T-helper 1 cell (primary cell): ENCODE measurements at regions not wholly inside any gene's neighbourhood (a gene's known extent, or its start where the extent isn't known, plus 50 kb on each side); places are given as distances from the start of the nearest gene placed in this dataset.
"Not testable (repeated sequence)": the region's sequence is repeated elsewhere in the genome, so short reads cannot be mapped to it uniquely, and the experiment has no call there.

Experiments used
- DNase-seq, 5 donors: peaks; one replicate each; pipeline ENCODE4 v3.0.0-alpha.2; 2012 to 2020

DNA sequence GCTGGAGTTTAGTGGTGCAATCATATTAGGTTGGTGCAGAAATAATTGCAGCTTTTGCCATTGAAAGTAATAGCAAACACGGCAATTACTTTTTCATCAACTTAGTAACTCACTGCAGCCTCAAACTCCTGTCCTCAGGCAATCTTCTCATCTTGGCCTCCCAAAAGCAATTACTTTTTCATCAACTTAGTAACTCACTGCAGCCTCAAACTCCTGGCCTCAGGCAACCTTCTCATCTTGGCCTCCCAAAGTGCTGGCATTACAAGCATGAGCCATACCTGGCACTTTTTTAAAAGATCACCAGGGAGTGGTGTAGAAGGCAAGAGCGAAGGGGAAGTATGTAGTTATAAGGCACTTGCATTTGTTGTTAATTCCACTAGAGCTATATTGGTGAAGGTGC lies 491.1 kb upstream of the ADGRL3 start:
- DNase-seq, result no peak

DNA sequence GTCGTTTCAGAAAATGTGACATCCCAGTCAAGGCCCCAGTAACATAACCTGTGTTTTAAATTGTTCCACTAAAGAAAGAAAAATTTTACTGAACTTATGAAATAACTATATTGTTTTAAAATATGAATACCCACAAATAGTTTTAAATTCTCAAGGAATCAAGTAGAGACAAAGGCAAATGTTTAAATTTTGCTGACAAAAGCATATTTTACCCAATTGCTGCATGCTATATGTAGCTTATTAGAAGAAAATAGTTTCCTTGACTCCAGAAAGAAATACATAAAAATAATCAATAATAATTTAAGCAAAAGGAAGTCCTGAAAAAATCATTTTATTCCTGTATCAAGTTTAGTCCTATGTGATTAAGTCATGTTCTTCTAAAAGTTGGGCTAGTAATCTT lies 481.3 kb upstream of the ADGRL3 start:
- DNase-seq, result no peak

DNA sequence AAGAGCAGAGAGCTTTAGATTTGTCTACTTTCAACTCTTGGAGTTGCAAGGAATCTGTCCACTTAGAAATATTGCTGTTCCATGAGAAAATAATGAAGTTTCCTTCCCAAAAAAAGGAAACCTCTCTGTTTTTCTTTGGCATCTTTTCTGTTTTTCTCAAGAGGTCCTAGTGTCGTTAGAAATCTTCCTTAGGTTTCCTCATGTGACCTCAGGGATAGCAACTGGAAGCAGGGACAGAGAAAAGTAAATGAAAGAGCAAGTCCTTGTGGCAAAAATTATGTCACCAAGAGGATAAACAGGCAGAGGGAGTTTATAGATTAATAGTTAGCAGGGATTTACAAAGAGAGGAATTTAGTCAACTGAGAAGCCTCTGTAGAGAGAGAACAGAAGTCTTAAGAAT lies 478.4 kb upstream of the ADGRL3 start:
- DNase-seq, result no peak

DNA sequence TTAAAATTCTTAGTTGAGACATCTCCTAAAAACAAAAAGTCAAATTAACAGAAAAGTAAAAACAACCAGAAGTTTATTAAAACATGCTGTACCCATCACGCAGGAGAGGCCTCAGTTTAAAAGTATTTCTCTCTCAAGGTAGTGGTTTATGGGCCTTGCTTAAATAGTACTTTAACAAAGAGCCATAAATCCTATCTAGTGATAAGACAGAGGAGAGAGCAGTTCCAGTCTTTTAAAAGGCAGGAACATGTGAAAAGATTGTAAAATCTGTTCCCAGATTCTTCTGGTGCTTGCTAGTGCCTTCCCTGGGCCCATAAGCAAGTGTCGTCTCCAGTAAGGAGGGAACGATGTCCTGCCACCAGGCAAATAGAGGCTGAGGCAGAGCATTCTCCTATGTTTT lies 476.3 kb upstream of the ADGRL3 start:
- no peak for DNase-seq

DNA sequence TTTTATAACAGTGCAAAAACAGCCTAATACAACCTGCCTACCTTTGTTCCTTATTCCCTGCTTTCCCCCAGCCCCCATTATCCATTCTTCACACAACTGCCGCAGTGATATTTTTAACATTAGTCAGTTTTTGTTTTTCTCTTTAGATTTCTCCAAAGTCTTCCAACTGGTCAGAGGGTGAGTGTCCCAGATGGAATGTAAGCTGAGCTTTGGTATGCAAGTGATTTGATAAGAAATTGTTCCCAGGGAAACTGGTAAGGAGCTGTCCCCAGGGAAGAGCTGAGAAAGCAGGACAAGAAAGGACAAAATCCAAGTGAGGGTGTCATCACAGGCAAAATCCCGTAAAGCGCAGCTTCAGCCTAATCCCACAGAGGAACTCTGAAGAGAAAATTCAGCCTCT lies 475.5 kb upstream of the ADGRL3 start:
- DNase-seq, result no peak

DNA sequence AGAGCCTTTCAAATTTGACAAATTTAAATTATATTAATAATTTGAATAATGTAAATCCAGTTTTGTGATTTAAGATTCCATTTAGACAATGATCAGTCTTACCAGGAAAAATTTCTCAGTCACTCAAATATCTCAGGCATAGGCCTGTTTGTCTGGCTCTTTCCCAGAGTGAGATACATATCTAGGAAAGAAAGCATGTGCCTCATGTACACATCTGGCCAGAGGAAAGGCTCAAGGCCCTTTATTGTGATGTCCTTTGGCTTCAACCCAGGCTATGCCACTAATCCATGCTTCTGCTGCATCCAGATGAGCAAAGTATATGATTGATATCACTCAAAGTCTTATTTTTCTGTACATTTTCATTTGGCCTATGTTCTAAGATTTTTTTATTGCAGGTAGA lies 473.3 kb upstream of the ADGRL3 start:
- no peak for DNase-seq

DNA sequence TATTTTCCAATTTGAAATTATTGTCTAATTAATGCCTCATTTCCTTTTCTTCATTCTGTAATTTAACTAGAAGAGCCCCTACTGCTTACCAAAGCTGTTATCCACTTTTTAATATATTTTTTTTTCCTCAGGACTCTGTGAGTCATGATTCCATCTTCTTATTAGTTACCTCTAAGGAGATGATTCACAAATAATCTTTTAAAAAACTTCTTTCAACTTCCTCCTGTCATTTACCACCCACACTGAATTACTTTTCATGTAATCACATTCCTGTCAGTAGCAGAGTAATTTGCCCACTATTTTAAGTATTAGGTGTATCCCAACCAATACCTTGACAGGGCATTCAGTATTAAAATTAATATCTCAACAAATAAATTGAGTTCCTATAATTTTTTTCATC lies 470.9 kb upstream of the ADGRL3 start:
- DNase-seq, result no peak

DNA sequence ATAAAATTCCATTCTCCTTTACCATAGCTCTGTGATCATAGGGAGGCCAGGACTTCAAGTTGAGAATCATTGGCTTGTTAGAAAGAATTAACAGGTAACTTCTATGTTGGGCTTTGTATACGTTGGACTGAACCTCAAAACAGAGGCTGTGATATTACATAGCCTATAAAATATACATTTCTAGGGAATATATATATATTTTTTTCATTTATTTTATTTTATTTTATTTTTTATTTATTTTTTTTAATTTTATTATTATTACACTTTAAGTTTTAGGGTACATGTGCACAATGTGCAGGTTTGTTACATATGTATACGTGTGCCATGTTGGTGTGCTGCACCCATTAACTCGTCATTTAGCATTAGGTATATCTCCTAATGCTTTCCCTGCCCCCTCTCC lies 470.4 kb upstream of the ADGRL3 start:
- DNase-seq, result not testable (repeated sequence)

DNA sequence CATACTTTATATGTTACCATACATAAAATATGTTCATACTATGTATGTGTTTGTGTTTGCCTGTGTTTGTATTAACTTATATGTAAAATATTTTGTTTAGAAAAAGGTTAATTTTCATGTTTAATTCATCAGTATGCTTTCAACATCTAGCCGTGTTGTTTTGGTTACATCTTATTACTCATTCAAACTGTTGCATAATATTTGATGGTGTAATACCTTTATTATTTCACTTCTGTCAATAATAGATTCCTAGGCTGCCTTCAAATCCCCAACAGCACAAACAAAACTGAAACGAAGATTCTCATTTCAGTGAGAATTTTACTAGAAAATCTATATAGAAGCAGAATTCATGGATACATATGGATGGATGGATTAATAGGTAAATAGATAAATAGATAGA lies 462.3 kb upstream of the ADGRL3 start:
- no peak for DNase-seq

DNA sequence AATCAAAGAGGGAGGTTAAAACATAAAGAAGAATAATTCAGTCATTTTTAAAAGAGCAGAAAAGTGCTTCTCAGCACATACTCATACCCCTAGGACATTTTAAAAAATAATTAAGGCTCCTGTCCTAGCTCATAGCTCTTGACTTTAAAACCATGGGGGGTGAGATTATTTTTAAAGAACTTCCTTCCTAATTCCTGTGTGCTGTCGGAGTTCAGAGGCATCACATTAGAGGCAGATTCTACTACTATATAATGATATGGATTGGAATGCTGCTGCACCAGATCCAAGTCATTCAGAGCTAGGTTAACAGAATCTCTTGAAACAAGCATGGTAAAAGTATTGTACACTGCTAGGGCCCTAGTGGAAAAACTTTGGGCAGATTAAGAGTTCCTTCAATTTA lies 456.5 kb upstream of the ADGRL3 start:
- no peak for DNase-seq

DNA sequence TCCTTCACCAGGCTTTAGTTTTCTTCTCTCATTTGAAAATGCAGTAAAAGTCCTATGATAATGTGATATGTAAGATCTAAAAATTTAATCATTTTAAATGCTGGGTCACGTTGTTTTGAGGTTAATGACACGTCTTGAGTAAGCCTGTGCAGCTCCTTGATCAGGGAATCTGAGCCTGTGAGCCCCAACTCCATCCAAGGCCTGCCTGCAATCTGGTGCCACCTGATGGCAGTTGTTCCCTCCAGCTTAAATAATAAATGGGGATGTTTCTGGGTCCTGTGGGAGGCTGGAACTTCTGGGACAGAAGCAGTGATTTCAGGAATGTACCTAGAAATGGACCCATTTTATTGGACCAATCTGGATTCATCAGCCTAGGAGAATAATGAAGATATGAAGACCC lies 455.4 kb upstream of the ADGRL3 start:
- DNase-seq, result no peak

DNA sequence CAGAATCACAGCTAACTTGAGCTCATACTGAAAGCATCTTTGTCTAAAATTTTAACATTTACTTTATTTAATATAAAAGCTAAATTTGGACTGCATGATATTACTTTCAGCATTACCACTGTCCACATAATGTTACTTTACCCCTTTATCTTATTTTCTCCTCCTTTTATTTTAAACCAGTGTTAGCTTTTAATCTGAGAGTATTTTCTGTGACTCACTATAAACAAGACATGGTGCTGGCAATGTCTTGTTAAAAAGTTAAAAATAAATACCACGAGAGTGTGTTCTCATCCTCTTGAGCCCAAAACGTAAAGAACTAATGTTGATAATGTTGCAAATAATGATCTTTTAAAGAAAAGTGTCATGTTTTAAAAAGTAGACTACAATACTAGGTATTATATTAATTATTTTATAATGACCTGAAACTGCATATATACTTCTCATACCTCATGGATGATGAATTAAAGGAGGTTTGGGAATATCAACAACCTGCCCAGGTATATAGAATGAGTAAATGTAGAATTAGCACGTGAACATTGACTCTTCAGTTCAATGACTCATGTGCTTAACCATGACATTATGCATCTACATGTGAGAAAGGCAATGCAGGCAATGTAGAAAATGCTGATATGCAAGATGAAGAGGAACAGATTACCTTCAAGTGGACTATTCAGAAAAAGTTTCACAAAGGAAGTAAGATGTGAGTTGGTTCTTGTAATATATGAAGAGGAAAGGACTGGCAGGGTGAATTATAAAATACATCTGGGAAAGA lies 454.1 kb upstream of the ADGRL3 start:
- no peak for DNase-seq

DNA sequence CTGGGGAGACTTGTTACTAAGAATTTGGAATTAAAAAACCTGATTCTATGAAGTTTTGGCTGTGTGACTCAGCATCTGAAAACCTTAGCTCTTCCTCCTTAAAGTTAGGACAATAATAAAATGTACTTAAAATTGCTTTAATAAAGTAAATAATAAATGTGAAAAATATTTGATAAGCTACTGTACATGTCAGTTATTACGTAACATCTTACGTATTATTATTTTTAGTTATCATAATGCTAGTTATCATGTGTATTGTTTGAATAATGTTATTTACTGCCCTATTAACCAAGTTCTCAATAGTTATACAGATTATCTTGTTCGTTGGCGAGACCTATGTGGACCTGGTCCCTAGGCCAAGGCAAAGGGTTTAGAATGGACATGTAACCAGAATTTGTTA lies 449.2 kb upstream of the ADGRL3 start:
- no peak for DNase-seq

DNA sequence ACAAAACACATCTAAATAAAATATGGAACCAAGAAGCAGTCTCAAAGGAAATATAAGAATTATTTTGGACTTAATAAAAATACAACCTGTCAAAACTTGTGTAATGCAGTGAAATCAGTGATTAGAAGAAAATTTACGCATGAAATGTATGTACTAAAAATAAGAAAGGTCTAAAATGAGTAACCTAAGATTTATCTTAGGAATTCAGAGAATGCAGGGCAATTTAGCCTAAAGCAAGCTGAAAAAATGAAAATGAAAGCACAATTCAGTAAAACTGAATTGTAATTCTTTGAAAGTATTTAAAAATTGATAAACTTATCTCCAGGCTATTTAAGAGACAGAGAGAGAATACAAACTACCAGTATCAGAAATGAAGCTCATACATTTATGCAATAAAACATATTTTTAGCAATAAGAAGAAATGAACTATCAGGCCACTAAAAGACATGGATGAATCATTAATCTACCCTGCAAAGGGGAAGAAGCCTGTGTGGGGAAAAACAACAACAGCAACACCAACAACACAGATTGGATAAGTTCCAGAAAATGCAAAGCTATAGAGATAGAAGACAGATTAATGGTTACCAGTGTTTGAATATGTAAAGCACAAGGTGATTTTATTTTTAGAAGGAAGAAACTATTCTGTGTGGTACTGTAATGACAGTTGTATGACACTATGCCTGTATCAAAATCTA lies 442.0 kb upstream of the ADGRL3 start:
- DNase-seq, result no peak

DNA sequence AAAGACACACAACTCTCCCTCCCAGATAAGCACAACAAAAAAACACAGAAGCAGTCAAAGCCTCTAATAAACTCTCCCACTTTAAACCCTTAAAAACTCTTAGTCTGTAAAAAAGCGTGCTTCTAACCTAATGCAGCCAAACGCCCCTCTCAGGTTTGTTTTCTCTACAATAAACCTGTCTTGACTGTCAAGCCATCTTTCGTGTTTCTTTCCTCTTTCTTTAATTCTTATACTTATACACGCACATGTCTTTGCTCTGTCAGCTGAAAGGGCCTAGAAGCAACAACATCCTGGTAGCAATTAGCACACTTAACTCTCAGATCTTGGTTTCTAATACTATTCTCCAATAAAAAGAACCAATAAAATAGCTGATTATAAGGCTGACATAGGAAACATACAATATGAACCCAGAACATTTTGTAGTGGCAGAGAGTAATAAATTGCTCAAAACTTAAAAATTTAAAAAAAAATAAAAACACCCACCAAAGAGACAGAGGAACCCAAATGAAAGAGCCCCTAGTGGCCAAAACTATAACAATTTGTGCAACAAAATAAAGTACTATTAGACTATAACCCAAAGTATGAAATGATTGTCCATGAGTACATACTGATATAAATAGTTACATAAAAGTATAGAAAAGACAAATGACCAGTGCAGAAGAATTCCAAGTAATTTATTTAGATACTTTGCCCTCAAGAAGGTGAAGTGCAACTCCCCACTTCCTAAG lies 440.4 kb upstream of the ADGRL3 start:
- DNase-seq, result no peak

DNA sequence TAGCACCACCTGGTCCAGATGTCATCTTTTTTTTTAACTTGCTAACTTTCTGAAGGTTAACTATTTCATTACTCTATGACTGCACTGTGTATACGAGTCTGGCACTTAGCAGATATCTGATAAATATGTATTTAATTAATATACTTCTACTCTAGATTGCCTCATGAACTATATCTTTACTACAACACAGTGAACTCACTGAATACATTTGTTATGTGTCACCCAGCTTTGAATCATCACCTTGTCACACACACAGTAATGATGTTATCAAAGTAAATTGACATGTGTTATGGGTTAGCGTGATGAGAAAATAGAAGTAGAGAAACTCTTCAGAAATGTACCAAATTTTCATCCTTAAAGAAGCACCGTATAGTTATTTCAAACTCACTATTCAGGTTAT lies 419.3 kb upstream of the ADGRL3 start:
- DNase-seq, result no peak

DNA sequence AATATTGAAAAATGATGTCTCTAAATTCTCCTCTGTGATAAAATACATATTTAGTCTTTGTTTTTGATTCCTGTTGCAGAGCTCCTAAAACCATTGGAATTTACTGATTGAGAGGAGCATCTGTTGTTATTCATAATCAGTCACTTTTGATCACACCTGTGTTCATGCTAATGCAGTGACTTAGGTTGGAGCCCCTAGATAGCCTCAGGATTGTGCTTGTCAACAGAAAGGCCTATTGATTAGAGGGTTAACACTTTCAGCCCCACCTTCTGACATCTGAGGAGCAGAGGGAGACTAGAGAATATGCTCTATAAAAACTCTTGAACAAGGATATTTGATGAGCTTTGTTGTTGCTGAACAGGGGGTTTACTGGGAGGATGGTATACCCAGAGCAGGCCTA lies 409.5 kb upstream of the ADGRL3 start:
- DNase-seq, result no peak

DNA sequence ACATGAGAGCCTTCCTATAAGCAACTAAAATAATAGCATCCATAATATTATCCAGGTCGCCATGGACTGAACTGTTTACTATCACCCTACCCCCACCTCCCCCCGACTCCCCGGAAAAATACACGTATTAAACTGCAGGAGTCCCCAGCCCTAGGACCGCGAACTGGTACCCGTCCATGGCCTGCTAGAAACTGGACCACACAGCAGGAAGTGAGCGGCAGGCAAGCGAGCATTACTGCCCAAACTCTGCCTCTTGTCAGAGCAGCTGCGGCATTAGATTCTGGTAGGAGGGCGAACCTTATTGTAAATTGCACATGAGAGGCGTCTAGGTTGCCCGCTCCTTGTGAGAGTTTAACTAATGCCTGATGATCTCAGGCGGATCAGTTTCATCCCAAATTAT lies 405.8 kb upstream of the ADGRL3 start:
- no peak for DNase-seq

DNA sequence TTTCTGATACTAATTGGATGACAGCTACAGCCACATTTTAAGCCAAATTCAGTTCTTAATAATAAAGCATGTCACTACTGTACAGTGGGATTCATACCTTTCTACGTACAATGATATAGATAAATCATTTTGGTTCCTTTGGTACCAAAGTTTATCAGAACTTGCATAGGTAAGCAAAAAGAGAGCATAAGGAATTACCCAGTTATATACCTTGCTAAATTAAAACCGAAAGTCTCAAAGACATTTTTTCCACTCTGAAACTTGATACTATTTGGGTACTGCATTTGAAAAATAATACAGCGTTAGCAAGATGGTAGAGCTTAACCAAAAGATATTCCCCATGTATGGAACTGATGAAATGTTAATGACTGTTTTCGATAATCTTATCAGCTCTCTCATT lies 400.9 kb upstream of the ADGRL3 start:
- no peak for DNase-seq

DNA sequence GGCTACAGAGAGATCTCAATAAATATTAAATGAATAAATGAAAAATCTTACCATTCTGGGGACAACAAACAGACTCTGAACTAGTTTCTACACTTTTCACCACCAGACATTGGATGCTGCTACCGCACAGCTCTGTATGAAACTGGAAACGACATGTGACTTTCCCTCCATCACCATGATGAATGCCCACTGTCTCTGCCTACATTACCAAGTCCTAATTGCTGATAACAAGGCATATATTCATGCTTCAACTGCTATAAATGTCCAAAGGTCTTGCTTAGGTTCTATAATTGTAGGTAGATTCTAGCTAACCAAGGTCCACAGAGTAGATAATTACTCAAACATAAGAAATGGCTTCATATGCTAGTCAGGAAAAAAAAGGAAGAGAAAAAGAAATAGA lies 399.4 kb upstream of the ADGRL3 start:
- no peak for DNase-seq

DNA sequence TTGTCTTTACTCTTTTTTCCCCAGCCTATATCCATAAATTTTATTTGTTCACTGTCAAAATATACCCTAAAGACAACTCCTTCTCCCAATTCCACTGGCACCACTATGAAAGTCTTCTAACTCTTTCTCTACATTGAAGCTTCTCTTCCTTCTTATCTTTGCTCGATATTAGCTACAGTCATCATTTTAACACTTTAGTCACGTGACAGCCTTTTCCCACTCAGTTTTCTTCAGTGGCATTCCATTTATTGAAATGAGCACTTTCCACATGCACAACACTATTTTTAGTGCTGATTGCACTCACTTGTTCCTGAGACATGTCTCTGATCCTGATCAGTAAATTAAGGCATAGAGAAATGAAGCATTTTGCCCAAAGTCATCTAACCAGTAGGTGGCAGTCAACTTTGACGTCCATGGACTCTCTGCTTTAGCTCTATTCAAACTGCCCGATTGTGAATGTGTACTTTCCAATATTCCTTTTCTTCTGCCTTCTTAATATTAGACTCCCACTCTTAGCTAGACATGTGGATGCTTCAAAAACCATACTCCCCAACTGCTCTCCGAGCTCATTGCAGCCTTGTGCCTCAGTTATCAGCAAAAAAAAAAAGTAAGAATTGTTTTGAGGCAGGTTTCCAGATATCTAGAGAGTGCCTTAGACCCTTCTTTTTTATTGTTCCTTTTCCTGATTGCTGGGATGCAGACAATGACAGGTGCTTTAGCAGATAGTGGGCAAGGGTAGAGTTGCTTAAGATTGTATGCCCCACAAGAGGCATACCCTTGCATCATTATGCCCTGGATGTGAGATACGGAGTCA lies 394.4 kb upstream of the ADGRL3 start:
- DNase-seq, result peak in 1 of 5 donors; percentile 0

DNA sequence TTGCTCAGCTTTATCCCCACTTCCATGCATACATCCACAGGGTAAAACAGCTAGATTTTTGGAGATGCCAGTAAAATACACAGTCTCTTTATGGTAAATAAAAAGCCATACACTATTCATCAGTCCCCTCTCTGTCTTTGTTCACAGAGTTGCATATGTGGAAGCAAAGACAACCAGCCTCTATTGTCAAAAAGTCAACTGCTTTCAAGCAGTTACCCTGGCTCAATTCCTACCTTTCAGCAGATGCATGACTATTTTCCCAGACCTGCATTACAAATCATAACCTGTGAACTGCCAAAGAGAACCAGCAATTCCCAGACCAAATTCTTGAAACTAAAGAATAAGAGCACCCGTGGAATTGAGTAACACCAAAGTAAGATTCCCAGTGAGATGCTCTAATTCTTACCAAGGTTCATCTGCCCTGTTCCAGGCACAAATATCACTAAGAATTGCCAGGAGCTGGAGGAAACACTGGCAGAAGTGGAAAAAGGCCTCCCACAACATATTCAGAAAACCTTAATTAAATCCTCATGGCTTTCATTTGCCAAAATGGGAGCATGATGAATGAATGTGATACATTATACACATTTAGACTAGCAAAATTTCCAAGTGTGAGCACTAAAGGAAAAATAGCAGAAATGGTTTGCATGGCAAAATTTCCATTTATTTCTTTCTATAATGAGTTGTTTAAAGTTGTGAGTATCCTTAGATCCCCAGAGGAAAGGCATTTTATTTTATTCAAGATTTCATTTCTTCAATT lies 391.2 kb upstream of the ADGRL3 start:
- DNase-seq, result no peak

DNA sequence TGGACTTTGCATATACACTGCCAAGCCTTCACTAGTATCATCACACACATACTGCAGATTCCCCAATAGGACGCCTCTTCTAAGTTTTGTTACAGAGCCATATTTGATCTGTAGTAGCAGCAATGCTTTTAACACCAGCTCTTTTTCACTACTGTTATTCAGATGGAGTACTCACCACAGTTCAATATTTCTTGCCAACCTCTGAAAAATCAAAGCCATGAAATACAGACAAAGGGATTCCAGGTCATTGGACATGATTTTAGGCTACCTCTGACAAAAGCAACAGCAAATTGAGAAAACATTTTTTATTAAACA lies 390.7 kb upstream of the ADGRL3 start:
- no peak for DNase-seq
